NOMO-1 treated with DMSO at 0.1 percent for 48 hours (cell line): ENCODE measurements at regions not wholly inside any gene's neighbourhood (a gene's known extent, or its start where the extent isn't known, plus 50 kb on each side); places are given as distances from the start of the nearest gene placed in this dataset.
"Not testable (repeated sequence)": the region's sequence is repeated elsewhere in the genome, so short reads cannot be mapped to it uniquely, and the experiment has no call there.

Experiments
- DNase-seq: peaks from one replicate; lab custom pipeline; 2025; ENCODE audit not compliant: unreplicated experiment; lab: John Stamatoyannopoulos, UW

DNA sequence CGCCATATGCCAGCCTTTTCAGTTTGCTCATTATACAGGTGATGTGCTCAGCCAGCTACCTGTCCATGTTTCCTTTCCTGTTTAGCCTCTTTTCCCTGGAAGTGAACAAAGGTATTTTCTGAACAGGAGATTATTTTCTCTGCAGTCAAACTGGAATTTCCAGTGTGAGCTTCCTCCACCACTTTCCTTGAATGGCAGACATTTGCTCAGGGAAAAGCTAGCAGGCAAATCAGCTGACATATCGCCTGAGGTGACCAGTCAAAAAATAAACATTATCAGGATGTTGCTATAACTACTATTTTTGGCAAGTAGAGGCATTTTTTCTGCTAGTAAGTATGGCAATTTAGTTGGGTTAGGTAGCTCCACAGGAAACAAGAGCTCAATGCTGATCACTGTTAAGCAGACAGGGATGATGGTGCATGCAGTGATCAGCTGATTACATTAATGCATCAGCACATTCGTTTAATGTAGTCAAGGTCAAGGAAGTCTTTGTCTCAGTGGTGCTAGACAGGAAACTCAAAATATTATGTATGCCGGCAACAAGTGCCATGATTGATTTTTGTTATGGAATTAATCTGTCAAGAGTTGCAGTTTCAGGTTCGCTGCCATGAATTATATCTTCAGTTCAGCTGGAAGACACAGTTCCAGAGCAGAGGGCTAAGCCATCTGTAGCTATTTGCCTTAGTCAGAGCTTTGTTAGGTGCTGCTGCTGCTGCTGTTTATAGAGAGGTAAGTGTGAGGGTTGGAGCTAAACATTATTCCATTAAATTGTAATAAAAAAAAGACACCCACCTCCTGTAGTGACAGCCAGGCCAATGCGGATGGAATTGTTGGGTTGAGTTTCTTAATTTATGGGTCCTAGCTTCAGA is 179.7 kb upstream of the ST6GALNAC5 start:
- no peak for DNase-seq

DNA sequence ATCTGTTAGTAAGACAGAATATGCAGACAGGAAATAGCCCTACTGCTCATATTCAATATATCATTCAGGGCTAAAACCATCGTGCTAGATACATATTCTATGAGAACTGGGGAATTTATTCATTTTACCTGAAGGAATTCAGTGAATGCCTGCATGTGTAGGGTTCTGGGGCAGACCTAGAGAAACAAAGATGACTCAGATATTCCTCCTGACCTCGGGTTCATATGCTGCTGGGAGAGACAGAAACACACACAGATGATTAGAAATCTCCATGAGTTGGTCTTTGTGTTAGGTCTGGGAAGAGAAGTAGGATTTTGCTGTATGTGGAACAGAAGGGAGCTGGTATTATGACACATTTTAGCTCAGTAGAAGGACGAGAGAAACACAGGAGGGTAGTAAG is 176.5 kb upstream of the ST6GALNAC5 start:
- DNase-seq, result no peak

DNA sequence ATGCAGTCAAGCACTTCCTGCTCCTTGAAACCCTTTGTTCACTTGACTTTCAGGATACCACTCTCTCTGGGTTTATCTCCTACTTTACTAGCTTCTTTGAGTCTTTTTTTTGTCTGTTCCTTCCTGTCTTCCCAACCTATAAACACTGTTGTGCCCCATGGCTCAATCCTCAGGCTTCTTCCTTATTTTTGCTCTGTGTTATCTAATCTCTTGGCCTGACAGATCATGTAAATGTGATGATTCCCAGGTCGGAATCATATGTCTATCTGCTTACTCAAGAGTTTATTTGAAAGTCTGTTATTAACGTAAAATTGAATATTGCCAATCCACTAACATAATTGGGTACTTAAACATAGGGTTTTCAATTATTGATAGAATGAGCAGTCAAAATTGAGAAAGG is 171.7 kb upstream of the ST6GALNAC5 start:
- DNase-seq, result no peak

DNA sequence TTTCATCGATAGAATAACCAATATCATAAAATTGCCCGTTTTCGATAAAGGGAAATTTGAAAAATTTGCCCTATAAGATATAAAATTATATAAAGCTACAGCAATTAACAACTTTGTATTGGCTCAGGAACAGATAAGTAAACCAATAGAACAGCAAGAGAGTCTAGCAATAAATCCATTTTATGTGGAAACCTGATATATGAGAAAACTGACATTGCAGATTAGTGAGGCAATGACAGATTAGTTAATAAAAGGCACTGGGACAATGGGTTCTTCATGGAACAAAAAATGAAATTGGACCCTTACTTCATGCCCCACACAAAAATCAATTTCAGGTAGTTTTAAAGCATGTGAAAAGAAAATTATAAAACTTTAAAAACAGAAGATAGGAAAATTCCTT is 169.9 kb upstream of the ST6GALNAC5 start:
- no peak for DNase-seq

DNA sequence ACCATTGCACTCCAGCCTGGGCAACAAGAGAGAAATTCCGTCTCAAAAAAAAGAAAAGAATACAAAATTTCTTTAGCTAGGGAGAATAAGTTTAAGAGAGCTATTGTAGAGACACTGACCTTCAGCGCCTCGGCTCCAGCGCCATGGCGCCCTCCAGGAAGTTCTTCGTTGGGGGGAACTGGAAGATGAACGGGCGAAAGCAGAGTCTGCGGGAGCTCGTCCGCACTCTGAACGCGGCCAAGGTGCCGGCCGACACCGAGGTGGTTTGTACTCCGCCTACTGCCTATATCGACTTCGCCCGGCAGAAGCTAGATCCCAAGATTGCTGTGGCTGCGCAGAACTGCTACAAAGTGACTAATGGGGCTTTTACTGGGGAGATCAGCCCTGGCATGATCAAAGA is 167.6 kb upstream of the ST6GALNAC5 start:
- DNase-seq, result not testable (repeated sequence)

DNA sequence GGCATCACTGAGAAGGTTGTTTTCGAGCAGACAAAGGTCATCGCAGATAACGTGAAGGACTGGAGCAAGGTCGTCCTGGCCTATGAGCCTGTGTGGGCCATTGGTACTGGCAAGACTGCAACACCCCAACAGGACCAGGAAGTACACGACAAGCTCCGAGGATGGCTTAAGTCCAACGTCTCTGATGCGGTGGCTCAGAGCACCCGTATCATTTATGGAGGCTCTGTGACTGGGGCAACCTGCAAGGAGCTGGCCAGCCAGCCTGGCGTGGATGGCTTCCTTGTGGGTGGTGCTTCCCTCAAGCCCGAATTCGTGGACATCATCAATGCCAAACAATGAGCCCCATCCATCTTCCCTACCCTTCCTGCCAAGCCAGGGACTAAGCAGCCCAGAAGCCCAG is 167.1 kb upstream of the ST6GALNAC5 start:
- not testable (repeated sequence) for DNase-seq

DNA sequence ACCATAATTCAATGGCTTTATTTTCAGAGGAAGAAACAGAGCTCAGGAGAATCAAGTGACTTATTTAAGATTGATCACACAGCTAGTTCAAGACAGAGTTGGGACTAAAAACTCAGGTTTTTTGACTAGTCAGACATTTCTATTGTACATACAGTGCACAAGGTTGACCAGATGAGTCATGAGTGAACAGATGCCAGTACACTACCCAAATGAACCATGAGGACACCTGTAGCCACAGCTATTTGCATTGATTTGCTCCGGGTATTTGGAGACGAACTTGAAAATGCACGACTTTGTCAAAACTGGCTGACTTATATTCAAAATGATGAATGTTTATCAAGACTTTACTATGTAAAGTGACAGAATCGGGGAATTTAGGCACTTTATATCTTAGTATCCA is 161.7 kb upstream of the ST6GALNAC5 start:
- DNase-seq, result no peak

DNA sequence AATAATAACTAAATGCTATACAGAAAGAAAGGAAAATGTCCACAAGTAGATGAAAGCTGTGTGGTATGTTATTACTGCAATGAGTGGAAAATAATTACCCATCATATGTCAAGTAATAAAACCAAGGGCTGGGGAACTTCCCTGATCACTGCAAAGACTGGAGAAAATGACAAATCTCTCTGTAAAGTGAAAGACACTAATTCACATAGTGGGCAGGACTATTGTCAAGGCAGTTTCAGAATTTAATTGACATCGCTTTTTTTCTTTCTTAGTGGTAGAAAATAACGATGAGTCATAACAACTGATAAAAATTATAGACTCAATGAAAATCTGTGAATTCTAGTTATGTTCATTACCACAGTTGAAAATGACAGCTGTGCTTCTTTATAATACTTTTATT is 153.7 kb upstream of the ST6GALNAC5 start:
- DNase-seq, result no peak

DNA sequence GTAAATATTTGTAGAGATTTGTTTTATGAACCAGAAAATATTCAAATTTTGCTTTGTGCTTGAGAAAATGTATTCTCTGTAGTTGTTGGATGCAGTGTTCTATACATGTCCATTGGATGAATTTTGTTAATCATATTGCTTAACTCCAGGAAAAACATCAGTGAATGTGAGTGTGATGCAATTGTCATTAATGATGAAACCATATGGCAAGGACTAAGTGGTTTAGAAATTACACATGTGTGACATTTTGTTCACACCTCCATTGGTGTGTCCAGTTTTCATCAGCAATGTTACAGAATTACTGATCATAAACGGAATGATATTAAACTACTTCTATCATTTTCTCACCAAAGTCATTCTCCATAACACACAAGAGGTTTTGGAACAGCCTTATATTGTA is 151.8 kb upstream of the ST6GALNAC5 start:
- no peak for DNase-seq

DNA sequence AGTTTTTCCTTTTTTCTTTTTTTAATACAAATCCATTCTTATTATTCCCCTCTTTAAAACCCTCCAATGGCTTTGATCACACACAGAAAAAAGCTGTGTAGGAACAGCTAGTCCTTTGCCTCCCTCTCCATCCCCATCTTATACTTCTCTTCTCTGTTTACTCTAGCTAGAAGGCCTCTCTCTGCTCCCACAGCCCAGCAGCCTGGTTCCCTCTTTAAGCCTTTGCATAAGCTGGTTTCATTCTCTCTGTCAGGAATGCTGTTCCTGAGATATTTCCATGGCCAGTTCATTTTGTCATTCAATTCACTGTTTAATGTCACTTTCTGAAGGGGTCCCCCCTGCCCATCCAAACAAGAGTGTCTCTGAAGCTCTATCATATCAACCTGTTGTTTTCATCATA is 143.3 kb upstream of the ST6GALNAC5 start:
- DNase-seq, result no peak

DNA sequence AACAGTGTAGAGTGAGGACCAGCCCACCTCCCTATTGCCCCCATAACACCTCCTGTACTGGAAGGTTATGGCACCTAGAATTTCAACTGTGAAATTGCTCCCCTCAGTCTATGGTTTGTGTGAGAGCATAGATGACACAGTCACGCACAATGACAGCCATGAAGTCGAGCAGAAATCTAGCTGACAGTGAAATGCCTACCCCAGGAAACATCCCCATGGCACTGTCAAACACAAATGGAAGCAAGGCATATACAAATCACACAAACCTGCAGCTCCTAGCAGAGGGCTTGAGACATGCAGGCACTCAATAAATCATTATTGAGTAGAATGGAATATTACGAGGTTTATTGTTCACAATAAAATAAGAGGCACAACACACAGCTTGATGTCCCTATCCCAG is 142.5 kb upstream of the ST6GALNAC5 start:
- DNase-seq, result no peak

DNA sequence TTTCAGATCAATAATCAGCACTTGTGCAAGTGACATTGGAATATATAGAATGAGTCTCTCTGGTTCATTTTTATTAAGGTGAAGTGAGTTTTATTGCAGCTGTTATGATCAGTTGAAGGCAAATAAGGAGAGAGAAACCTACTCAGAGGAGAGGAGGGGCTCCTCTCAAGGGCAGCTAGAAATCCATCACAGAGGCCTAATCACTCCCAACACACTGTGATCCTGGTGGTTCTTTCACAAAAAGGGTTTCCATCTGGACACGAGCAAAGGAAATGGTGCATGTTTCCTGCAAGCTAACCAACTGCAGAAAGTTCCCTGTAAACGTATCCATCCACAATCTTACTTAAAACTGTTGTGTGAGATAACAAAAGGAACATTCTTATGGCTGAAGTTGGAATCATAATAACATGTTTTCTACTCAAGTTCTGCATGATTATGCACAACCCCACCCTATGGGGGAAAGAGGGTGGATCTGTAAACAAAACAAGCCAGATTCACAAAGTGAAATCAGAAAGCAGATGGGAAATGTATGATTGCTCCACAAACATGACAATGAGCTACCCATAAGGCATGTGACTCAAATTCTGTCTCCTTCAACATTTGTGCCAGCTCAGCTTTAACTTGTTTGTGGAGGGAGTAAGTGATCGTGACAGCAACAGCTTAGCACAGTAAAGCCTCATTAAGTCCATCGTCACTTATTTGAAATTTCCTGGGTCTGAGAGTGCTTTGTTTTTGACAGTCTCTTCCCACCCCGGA is 141.2 kb upstream of the ST6GALNAC5 start:
- DNase-seq, result no peak

DNA sequence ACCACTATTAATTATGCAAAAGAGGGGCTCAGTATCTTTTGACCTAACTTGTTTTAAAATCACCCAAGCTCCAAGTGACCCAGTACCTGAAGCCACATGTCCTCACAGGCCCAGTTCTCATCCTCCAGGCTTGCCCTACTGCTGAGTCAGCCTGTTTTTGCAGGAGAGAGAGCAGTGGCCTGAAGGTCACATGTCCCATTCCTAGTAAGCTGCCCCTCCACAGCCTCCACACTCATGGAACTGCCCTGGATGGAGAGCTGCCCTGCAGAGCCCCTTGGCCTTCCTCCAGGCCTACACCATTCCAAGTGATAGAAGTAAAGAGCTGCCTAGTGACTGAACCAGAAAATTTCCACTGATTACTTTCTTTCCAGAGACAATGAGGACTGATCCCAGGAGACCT is 139.8 kb upstream of the ST6GALNAC5 start:
- no peak for DNase-seq

DNA sequence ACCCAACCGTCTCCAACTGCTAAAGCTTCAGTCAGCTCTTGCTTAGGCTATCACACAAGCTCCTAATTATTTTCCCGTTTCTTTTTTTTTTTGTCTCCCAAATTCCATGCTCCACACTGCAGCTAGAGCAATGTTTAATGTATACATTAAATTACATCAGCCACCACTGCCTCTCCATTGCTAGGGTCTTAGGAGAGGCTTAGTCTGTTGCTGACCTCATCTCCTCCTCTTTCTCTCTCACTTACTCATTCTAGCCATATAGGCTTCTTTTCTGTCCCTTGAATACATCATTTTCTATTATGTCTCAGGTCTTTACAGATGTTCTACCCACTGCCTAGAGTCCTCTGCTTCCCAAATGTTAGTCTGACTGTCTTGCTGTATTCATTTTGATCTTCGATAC is 138.1 kb upstream of the ST6GALNAC5 start:
- DNase-seq, result no peak

DNA sequence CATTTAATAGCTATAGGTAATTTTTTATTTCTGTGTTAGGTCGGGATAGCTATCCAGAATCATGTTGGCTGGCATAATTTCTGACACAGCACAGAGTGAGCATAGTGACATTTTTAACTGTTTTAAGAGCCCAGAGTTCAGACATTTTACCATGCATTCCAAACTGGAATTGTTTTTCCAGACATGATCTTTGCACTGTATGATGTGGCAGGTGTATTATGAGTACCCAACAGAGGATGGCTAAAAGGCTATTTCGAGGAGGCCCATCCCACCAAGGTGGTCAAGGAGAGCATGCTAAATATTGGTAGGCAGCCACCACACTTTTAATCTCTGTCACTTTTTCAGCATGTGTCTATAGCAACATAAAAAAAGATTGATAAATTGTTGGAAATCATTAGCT is 137.3 kb upstream of the ST6GALNAC5 start:
- no peak for DNase-seq

DNA sequence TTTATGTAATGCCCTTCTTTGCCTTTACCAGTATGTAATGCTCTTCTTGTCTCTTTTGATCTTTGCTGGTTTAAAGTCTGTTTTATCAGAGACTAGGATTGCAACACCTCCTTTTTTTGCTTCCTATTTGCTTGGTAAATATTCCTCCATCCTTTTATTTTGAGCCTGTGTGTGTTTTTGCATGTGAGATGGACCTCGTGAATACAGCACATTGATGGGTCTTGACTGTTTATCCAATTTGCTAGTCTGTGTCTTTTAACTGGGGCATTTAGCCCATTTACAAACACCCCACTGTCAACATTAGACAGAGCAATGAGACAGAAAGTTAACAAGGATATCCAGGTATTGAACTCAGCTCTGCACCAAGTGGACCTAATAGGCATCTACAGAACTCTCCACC is 128.9 kb upstream of the ST6GALNAC5 start:
- not testable (repeated sequence) for DNase-seq

DNA sequence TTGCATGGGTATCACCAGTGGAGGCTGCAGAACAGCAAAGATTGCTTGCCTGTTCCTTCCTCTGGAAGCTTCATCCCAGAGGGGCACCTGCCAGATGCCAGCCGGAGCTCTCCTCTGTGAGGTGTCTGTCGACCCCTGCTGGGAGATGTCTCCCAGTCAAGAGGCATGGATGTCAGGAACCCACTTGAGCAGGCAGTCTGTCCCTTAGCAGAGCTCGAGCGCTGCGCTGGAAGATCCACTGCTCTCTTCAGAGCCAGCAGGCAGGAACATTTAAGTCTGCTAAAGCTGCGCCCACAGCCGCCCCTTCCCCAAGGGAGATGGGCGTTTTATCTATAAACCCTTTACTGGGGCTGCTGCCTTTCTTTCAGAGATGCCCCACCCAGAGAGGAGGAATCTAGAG is 126.3 kb upstream of the ST6GALNAC5 start:
- not testable (repeated sequence) for DNase-seq

DNA sequence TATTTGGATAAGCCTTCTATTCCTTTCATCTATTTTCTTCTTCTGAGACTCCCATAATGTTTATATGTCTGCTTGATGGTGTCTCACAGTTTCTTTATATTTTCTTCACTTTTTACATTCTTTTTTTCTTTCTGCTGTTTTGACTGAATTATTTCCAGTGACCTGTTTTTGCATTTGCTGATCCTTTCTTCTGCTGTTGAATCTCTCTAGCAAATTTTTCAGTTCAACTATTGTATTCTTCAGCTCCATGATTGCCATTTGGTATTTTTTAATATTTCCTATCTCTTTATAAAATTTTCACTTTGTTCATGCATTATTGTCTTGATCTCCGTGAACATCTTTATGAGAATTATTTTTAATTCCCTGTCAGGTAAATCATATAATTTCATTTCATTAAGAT is 122.3 kb upstream of the ST6GALNAC5 start:
- no peak for DNase-seq

DNA sequence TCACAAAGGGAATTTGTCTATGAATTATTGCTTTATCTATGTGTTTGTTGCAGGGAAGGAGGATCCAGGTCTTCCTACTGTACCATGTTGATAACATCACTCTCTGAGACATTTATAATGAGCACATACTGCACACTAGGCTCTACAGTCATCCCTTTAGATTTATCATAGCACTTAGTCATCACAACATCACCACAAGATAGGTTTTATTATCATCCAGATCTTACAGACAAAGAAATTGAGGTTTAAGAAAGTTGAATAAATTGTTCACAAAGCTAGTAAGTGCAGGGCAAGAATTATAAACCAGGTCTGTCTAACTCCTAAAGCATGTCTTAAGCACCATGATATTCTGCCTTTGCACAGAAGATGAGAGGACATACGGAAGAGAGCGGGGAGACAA is 121.1 kb upstream of the ST6GALNAC5 start:
- no peak for DNase-seq

DNA sequence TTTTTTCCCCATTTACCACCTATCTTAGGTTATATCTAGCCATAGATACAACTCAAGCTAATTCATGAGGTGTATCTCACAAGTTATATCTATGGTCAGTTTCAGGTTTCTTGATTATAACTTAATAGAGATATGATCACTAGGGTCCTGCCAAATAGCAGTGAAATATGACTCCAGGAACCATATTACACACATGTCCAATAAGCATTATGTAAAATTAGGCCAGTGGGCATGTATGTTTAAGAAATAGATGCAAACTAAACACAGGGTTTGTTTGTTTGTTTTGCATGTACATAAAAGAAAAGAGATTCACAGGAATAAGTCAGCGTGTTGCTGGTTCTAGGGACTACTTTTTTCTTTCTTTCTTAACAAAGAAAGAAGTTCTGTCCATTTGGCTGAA is 112.5 kb upstream of the ST6GALNAC5 start:
- no peak for DNase-seq

DNA sequence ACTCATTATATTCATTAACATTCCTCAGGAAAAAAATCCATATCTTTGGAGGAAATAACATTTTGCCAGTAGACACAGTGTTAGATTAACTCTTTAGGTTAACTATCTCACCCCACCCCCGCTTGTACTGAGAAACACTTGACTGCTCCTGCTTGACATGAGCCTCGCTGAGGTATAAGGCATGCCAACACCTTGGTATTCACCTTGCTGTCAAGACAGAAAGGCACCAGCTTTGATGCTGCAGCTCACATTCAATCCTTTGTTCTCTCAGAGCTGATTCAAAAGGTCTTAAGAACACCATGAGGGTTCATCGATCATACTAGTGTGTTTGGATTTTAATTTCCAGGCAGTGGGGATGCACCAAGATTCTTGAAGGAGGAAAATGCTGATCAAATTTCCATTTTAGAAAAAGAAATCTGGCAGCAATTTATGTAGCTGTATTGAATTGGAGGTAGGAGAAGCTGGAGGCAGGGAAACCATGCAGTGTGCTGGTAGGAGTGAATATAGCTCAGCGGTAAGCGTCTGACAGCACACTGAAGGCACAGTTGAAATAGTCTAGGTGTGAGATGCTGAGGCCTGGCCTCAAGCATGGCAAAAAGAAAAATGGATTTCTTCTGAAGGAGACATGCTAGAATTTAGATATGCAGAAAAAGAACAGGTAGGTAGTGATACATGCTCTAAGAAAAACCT is 108.0 kb upstream of the ST6GALNAC5 start:
- DNase-seq, result no peak

DNA sequence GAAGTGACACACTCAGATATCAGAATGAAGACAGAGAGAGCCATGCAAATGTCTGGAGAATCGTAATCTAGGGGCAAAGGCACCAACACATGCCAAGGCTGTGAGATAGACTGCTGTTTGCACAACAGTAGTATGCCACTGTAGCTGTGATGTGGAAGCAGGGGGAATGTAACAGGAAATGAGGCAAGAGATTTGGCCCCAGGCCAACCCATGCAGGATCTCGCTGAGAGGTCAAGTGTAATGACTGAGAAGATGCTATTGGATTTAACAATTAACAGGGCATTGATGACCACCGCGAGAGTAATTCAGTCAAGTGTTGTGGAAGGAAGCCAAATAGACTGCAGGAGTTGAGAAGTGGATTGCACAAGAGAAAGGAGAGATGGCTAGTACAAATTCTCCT is 107.3 kb upstream of the ST6GALNAC5 start:
- DNase-seq, result no peak
